K562 (cell line): ENCODE measurements at regions not wholly inside any gene's neighbourhood (a gene's known extent, or its start where the extent isn't known, plus 50 kb on each side); places are given as distances from the start of the nearest gene placed in this dataset.

Experiments
- ATAC-seq: fragments of 200-7000 bp; cut with Tn5 transposase; 3 replicates; pipeline ENCODE4 v1.9.1; 2020; ENCODE audit warnings: moderate library complexity
- BruUV-seq: library from RNA; stranded (reverse); fragments of 400-500 nt; replicated peaks from 2 replicates; lab custom pipeline; 2021; lab: Mats Ljungman, UMichigan
- CTCF ChIA-PET: fragments of 300-600 bp; formaldehyde crosslinking; extraction: SDS; loops from one replicate; lab custom pipeline; 2021; ENCODE audit warnings: low intra/inter-chr PET ratio; lab: Yijun Ruan, JAX
- POLR2A ChIA-PET: fragments of 300-600, 350-650 bp; sonication (Branson Sonifier 250); formaldehyde crosslinking; extraction: SDS; loops from one replicate; lab custom pipeline; 2021; ENCODE audit warnings: antibody characterized with exemption, inconsistent platforms; lab: Yijun Ruan, JAX
- DNase-seq, 4 experiments: peaks; one replicate each; pipeline versions ENCODE4 v3.0.0 to v3.0.0-alpha.2; 2011 to 2018; ENCODE audit warnings: low spot score in 3 of 4, mixed read lengths in 3 of 4; ENCODE audit errors: extremely low read depth in 1 of 4
- FAIRE-seq: peaks from 2 replicates; lab custom pipeline; 2011; peaks lifted over from hg19 to GRCh38; lab: Jason Lieb, UNC
- H2AFZ ChIP-seq: 2 replicates; pipeline ENCODE4 v1.6.0; 2011; ENCODE audit warnings: low read depth, low read length, control low read depth, inconsistent platforms
- H3K27ac ChIP-seq: fragments of 200-600 bp; 3 replicates; pipeline ENCODE4 v1.8.0; 2011; ENCODE audit warnings: low read depth, mild to moderate bottlenecking, control low read depth, inconsistent platforms, low read length, moderate library complexity, mixed read lengths; ENCODE audit errors: extremely low read depth
- H3K27me3 ChIP-seq, 2 experiments: fragments of 300-600 bp in 1 of 2; 2 replicates in 1 of 2; 3 replicates in 1 of 2; pipeline versions ENCODE4 v1.6.0 to v1.8.0; 2011; ENCODE audit warnings: inconsistent platforms in 2 of 2, low read length in 2 of 2, mild to moderate bottlenecking in 1 of 2, mixed read lengths in 1 of 2, moderate library complexity in 1 of 2; ENCODE audit not compliant: control insufficient read depth in 2 of 2, insufficient read depth in 2 of 2
- H3K36me3 ChIP-seq: fragments of 300-600 bp; 3 replicates; pipeline ENCODE4 v1.8.0; 2011; ENCODE audit warnings: mild to moderate bottlenecking, low read length, inconsistent platforms; ENCODE audit not compliant: control insufficient read depth, insufficient read depth
- H3K4me1 ChIP-seq, 2 experiments: fragments of 200-600 bp in 1 of 2; replicated peaks in 1 of 2; 2 replicates in 1 of 2; 3 replicates in 1 of 2; pipeline versions ENCODE4 v1.5.1 to v1.8.0; 2011; ENCODE audit warnings: inconsistent platforms in 2 of 2, low read length in 2 of 2, mild to moderate bottlenecking in 1 of 2, mixed read lengths in 1 of 2, moderate library complexity in 1 of 2; ENCODE audit not compliant: control insufficient read depth in 2 of 2, insufficient read depth in 2 of 2
- H3K4me2 ChIP-seq: 2 replicates; pipeline ENCODE4 v1.6.1; 2011; ENCODE audit warnings: low read length, control low read depth, inconsistent platforms, mixed read lengths; ENCODE audit not compliant: insufficient read depth
- H3K4me3 ChIP-seq: fragments of 200-600 bp; sonication (generic), shearing (Covaris generic); 2 replicates; pipeline ENCODE4 v1.5.1; 2016; ENCODE audit warnings: control low read depth, inconsistent platforms
- H3K79me2 ChIP-seq: fragments of 200-600 bp; 3 replicates; pipeline ENCODE4 v1.8.0; 2011; ENCODE audit warnings: low read length, inconsistent platforms; ENCODE audit not compliant: control insufficient read depth, insufficient read depth
- H3K9ac ChIP-seq, 2 experiments: 2 replicates each; pipeline versions ENCODE4 v1.6.0 to v1.6.1; 2011; ENCODE audit warnings: low read depth in 2 of 2, low read length in 2 of 2, control low read depth in 1 of 2, inconsistent platforms in 1 of 2, mild to moderate bottlenecking in 1 of 2, mixed read lengths in 1 of 2; ENCODE audit not compliant: insufficient read depth in 1 of 2
- H3K9me1 ChIP-seq: one replicate; pipeline ENCODE4 v1.6.0; 2011; ENCODE audit warnings: inconsistent platforms, mild to moderate bottlenecking, low read length, moderate library complexity; ENCODE audit not compliant: control insufficient read depth, insufficient read depth
- H3K9me3 ChIP-seq: replicated peaks from 2 replicates; pipeline ENCODE4 v1.5.1; 2011; ENCODE audit warnings: low read depth, low read length, inconsistent platforms; ENCODE audit not compliant: control insufficient read depth, insufficient read depth
- H4K20me1 ChIP-seq: replicated peaks from 2 replicates; pipeline ENCODE4 v1.6.1; 2011; ENCODE audit warnings: low read length, inconsistent platforms, mixed read lengths; ENCODE audit not compliant: control insufficient read depth, insufficient read depth
- FOXK2 ChIP-seq, 2 experiments: fragments of 450-650 bp; IDR thresholded peaks in 1 of 2; conservative IDR thresholded peaks in 1 of 2; 2 replicates each; pipeline ENCODE4 v1.6.1; 2016; ENCODE audit warnings: low read depth in 2 of 2, mild to moderate bottlenecking in 1 of 2
- NKRF ChIP-seq: fragments of 450-650 bp; IDR thresholded peaks from 2 replicates; pipeline ENCODE4 v1.6.1; 2016; ENCODE audit warnings: borderline replicate concordance
- NR1H2 ChIP-seq: sonication (generic); formaldehyde crosslinking; IDR thresholded peaks from 2 replicates; pipeline ENCODE4 v1.4.0; 2020; ENCODE audit warnings: mild to moderate bottlenecking, missing genetic modification reagents
- PREB ChIP-seq: sonication (generic); formaldehyde crosslinking; IDR thresholded peaks from 2 replicates; pipeline ENCODE4 v1.8.1; 2023; ENCODE audit warnings: mild to moderate bottlenecking, missing genetic modification reagents
- RFX5 ChIP-seq: IDR thresholded peaks from 2 replicates; pipeline ENCODE4 v1.6.1; 2011; ENCODE audit warnings: low read depth, mild to moderate bottlenecking, improper control_type of control experiment, low read length
- RFX7 ChIP-seq: fragments of 250-450 bp; sonication (Bioruptor Pico); IDR thresholded peaks from 2 replicates; pipeline ENCODE4 v1.5.1; 2021; ENCODE audit warnings: mild to moderate bottlenecking
- STAT5B ChIP-seq: fragments of 250-450 bp; sonication (Bioruptor Pico); IDR thresholded peaks from 2 replicates; pipeline ENCODE4 v1.8.0; 2021; ENCODE audit warnings: mild to moderate bottlenecking, inconsistent platforms
- THRB ChIP-seq: fragments of 450-650 bp; formaldehyde crosslinking; conservative IDR thresholded peaks from 2 replicates; pipeline ENCODE4 v1.4.0; 2022; ENCODE audit warnings: mild to moderate bottlenecking, missing genetic modification characterization
- USF2 ChIP-seq: sonication (generic); formaldehyde crosslinking; IDR thresholded peaks from 2 replicates; pipeline ENCODE4 v1.5.0; 2020; ENCODE audit warnings: missing genetic modification reagents
- WGBS: fragments of 100-300 bp; shearing (Covaris generic); methylation state at CpG from one replicate; pipeline ENCODE4 v1.1.6; 2016; ENCODE audit warnings: low coverage, mixed read lengths; ENCODE audit not compliant: insufficient coverage; ENCODE audit errors: missing lambda C conversion rate; 5-methylcytosine and 5-hydroxymethylcytosine counted together
- in situ Hi-C: fragments of 300-500 bp; cut with MboI; formaldehyde crosslinking; loops from 4 replicates; pipeline ENCODE4 v1.15.0; 2018; ENCODE audit warnings: inconsistent platforms, mixed read lengths
- intact Hi-C: fragments of 100-400 bp; cut with micrococcal nuclease; formaldehyde crosslinking; loops from 2 replicates; pipeline ENCODE4 v1.14.2; 2022

- DNase-seq, result no peak
- intact Hi-C loops, result no loop called here
These were observed 885.7 kb upstream of the CDH8 start for GRCh38 chr16:62921904-62922303.

More at GRCh38 chr16:62921904-62922303, 885.7 kb upstream of the CDH8 start:
- 0% methylated on average over 2 of the region's 2 CpGs for WGBS
- in situ Hi-C loops, result no loop called here
- CTCF ChIA-PET, result no interaction called here
- H3K36me3 ChIP-seq, result no peaks in the 10 kb centered on the region
- H3K4me1 ChIP-seq, result no peaks in the 10 kb centered on the region
- POLR2A ChIA-PET, result no interaction called here
- no peak overlapping the region for H3K4me3 ChIP-seq
- no peaks in the 10 kb centered on the region for H3K9me1 ChIP-seq
- H3K4me2 ChIP-seq, result no peak overlapping the region
- no peaks in the 10 kb centered on the region; the same call in 1 of the 2 replicates for H3K9me3 ChIP-seq
- no peak overlapping the region for H2AFZ ChIP-seq
- no peak for FAIRE-seq
- no peaks in the 10 kb centered on the region for H3K79me2 ChIP-seq
- no TSS peak for BruUV-seq
- H3K27me3 ChIP-seq, result no peaks in the 10 kb centered on the region
- no peaks in the 10 kb centered on the region for H4K20me1 ChIP-seq
- TF ChIP-seq NR1H2 (no peak), STAT5B (CRISPR knock-in tag) (no peak), RFX7 (CRISPR knock-in tag) (no peak), NKRF (no peak), USF2 (CRISPR knock-in tag) (no peak), PREB (CRISPR knock-in tag) (no peak), RFX5 (no peak), FOXK2 (conservative IDR thresholded peaks at IDR 0.05 in 1 of 2, IDR thresholded peaks at IDR 0.05 in 1 of 2; ENCODE audit: low read depth in 2 of 2) (no peak), THRB (no peak)
- TF ChIP-seq, all 486 proteins: peak for 0
- ATAC-seq, result no peak
- H3K9ac ChIP-seq, result no peak overlapping the region
- no peak overlapping the region for H3K27ac ChIP-seq
